ENCODE measurements at regions not wholly inside any gene's neighbourhood (a gene's known extent, or its start where the extent isn't known, plus 50 kb on each side); places are given as distances from the start of the nearest gene placed in this dataset. TPM values are rescaled to one million over a fixed set of nuclear protein-coding genes. Genes with fewer than 3 reads are reported as not detected.
"Not testable (repeated sequence)": the region's sequence is repeated elsewhere in the genome, so short reads cannot be mapped to it uniquely, and the experiment has no call there.

GRCh38 chr14:51578853-51579252 lies 72.9 kb upstream of the FRMD6 start:
- no peak for DNase-seq (ENCODE audit: low spot score)

- DNase-seq (ENCODE audit: low spot score) = no peak
These were observed 70.5 kb upstream of the FRMD6 start for GRCh38 chr14:51581017-51581881.

DNA sequence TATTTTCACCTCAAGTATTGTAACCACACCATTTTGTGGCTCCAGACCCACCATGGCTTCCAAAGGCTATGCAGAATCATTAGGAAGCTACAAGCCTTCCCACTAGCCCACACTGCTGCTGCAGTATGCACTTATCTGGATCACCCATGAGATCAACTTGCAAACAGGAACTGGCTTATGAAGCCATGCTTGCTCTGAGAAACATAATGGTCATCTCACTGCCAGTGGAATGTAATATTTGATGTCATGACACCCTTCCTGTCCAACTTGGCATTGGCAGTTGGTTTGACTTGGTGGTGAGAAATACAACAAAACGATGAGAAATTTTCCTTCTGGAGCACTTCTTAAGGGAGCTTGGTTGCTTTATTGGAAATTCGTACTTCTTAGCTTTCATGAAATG lies 69.3 kb upstream of the FRMD6 start:
- DNase-seq (ENCODE audit: low spot score) = no peak

DNA sequence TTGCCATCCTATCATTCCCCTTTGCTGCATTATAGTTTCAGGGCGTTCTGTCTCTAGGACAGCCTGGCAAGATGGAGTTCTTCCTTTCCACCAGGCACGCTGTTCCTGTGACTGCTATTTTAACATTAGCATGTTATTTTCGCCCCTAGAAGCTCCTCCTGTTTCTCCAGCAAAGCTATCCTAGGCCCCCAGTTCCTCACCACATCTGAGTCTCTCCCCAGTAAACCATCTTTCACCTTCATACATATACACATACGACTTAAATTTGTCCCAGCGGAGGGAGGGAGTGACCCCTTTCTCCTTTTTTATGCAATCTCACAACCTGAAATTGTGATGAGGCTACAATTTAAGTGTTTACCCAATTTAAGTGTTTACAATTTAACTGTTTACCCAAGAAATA lies 66.7 kb upstream of the FRMD6 start:
- no peak for DNase-seq (ENCODE audit: low spot score)

DNA sequence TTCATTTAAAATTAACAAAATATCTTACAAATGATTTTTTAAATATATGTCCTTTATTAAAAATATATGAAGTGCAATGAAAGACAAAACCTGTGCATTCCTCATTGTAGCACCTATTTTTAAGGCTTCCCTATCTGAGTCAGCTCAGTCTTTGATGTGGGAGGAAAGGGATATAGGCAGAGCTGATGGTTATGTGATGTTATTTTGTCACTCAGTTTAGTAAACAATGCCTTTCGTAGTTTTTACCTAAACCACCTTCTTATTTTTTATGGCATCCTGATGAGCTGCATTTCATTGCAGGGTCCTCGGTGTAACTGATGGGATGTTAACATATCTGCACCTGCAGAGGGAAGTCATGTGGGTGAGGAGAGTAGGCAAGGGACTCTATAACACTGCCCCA lies 58.9 kb upstream of the FRMD6 start:
- no peak for DNase-seq (ENCODE audit: low spot score)

- no peak for DNase-seq (ENCODE audit: low spot score)
These were observed 58.3 kb upstream of the FRMD6 start for GRCh38 chr14:51593397-51593796.

GRCh38 chr14:51595881-51596455 lies 55.7 kb upstream of the FRMD6 start:
- DNase-seq (ENCODE audit: low spot score) = no peak

DNA sequence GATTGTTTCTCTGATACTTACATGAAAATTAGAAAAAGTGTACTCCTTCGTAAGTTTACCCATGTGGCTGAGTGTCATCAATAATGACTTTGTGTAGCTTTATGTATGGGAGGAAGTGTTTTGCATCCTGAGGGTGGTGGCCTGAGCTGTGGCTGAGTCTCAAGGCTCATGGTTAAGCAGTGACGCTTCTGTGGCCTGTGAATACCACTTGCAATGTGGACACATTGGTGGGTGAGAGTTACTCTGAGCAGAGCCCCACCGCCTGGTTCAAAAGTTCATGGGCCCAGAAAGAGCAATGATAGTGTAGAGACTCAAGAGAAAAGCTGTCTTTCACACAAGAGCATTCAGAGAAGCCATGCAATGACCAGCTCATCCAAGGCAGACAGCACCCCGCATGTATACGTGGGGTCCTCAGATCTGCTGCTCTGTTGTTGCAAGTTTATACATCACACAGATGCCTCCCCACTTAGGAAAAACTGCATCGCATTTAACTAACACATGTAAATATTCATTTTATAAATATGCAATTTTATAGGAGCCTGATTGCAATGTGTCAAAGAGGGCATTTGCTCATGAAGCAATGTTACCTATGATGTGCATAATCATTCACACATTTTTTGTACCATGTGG lies 55.1 kb upstream of the FRMD6 start:
- DNase-seq (ENCODE audit: low spot score) = no peak

DNA sequence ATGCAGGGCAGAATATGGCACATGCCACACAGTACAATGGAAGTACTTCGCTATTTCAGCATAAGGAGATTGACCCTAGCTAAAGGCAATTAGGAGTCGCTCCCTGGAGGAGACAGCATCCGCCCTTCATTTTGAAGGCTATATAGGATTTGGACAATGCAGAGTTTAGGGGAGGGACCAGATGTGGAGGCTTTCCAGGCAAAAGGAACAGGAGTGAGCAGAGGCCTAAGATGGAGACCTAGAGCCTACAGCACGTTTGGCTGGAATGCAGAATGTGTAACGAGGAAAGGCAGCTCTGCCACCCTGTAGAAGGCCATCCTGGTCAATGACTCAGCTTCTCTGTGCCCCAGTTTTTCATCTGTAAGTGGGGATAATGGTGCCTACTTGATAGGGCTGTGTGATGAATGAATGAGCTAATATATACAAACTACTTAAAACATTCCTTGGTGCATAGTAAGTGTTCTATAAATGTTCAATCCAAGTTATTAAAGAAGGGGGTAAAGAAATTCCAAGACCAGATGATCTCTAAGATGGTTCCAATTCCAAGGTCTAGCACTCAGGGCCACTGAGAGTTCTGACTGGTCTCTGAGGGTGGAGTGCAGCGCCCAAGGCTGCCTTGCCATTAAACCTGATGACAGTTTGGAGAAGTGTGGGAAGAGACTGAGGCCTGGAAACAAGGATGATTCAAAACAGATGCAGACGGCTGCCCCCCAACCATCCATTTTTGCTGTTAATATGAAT lies 54.3 kb upstream of the FRMD6 start:
- DNase-seq (ENCODE audit: low spot score) = no peak

DNA sequence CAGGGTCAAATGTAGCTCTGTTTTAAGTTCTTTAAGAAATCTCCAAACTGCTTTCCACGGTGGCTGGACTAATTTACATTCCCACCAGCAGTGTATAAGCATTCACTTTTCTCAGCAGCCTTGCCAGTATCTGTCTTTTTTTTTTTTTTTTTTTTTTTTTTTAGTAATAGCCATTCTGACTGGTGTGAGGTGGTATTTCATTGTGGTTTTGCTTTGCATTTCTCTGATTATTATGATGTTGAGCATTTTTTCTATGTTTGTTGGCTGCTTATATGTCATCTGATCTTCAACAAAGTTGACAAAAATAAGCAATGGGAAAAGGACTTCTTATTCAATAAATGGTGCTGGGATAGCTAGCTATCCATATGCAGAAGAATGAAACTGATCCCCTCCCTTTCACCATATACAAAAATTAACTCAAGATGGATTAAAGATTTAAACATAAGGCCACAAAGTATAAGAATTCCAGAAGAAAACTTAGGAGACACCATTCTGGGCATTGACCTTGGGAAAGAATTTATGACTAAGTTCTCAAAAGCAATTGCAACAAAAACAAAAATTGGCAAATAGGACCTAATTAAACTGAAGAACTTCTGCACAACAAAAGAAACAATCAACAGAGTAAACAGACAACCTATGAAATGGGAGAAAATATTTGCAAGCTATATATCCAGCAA lies 52.6 kb upstream of the FRMD6 start:
- not testable (repeated sequence) for DNase-seq (ENCODE audit: low spot score)

GRCh38 chr14:51600658-51601057 lies 51.1 kb upstream of the FRMD6 start:
- DNase-seq (ENCODE audit: low spot score) = no peak

Small RNA genes lying in the stretch of these regions (small RNA-seq; reads per million reads assigned to genes)
- gene RNU6-1291P = not detected

All from HT-29 (cell line).